HFFc6 (cell line): ENCODE measurements at regions not wholly inside any gene's neighbourhood (a gene's known extent, or its start where the extent isn't known, plus 50 kb on each side); places are given as distances from the start of the nearest gene placed in this dataset.

Experiments
- DNase-seq: peaks from one replicate; pipeline ENCODE4 v3.0.0-alpha.2; 2018
- H3K27ac Mint-ChIP-seq: 2 replicates; pipeline ENCODE4 v1.8.0; 2020; ENCODE audit warnings: mild to moderate bottlenecking, mixed read lengths
- H3K27me3 Mint-ChIP-seq: 2 replicates; pipeline ENCODE4 v1.8.0; 2021; ENCODE audit warnings: mild to moderate bottlenecking, moderate library complexity, mixed read lengths; ENCODE audit not compliant: insufficient read depth
- H3K36me3 Mint-ChIP-seq: 2 replicates; pipeline ENCODE4 v1.8.0; 2021; ENCODE audit warnings: low read depth, mixed read lengths
- H3K4me1 Mint-ChIP-seq: 2 replicates; pipeline ENCODE4 v1.8.0; 2020; ENCODE audit warnings: low read depth, mixed read lengths
- H3K4me3 Mint-ChIP-seq: 2 replicates; pipeline ENCODE4 v1.8.0; 2020; ENCODE audit warnings: mild to moderate bottlenecking, moderate library complexity, mixed read lengths
- H3K9me3 Mint-ChIP-seq: 2 replicates; pipeline ENCODE4 v1.8.0; 2020; ENCODE audit warnings: mild to moderate bottlenecking, mixed read lengths
- TF ChIP-seq, protein P1 (sequence below): fragments of 200-600 bp; sonication (generic); IDR thresholded peaks from 2 replicates; pipeline ENCODE4 v1.5.0; 2021; ENCODE audit warnings: antibody characterized with exemption, mild to moderate bottlenecking

DNA sequence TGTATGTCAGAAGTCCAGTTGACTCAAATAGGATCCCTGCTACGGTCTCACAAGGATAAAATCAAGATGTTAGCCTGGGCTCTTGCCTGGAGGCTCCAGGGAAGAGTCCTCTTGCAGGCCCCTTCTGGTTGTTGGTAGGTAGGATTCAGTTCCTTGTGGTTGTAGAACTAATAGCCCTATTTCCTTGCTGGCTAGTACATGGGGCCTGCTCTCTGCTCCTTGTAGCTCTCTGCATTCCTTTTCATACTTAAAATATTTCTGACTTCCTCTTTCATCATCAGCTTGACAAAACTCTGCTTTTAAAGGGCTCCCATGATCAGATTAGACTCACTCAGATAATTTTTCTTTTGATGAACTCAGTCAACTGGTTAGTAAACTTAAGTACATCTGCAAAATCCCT is 756.7 kb downstream of the GATA3 start:
- DNase-seq = no peak
- Mint-ChIP-seq H3K9me3 (peaks cover 58% of the 10 kb centered on the region), H3K27ac (no peak overlapping the region)

DNA sequence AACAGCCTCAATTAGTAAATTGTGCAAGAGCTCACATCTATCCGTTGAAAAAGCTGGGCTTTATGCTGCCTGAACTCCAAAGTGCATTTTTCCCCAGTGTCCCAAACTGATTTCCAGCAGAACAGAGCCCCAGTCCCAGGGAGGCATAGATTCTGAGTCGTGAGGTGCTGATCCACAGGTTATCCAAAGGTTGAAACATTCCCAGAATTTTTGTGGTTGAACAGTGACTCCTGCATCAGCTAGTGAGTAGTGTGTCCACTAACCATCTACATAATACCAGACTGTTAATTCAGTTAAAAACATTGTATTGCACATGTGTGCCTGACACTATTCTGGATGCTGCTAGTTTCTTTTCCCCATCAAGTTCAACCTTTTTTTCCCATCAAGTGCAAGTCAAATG is 761.5 kb downstream of the GATA3 start:
- Mint-ChIP-seq H3K27me3 (peaks cover 1% of the 10 kb centered on the region; the same call in 1 of the 2 replicates), H3K4me3 (no peak overlapping the region), H3K36me3 (no peaks in the 10 kb centered on the region), H3K4me1 (no peaks in the 10 kb centered on the region), H3K9me3 (peaks cover 39% of the 10 kb centered on the region), H3K27ac (no peak overlapping the region)
- TF ChIP-seq, protein P1, sequence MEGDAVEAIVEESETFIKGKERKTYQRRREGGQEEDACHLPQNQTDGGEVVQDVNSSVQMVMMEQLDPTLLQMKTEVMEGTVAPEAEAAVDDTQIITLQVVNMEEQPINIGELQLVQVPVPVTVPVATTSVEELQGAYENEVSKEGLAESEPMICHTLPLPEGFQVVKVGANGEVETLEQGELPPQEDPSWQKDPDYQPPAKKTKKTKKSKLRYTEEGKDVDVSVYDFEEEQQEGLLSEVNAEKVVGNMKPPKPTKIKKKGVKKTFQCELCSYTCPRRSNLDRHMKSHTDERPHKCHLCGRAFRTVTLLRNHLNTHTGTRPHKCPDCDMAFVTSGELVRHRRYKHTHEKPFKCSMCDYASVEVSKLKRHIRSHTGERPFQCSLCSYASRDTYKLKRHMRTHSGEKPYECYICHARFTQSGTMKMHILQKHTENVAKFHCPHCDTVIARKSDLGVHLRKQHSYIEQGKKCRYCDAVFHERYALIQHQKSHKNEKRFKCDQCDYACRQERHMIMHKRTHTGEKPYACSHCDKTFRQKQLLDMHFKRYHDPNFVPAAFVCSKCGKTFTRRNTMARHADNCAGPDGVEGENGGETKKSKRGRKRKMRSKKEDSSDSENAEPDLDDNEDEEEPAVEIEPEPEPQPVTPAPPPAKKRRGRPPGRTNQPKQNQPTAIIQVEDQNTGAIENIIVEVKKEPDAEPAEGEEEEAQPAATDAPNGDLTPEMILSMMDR = no peak
- DNase-seq = no peak

More for the DNA sequence above, 756.7 kb downstream of the GATA3 start:
- Mint-ChIP-seq H3K4me1 (no peaks in the 10 kb centered on the region), H3K36me3 (no peaks in the 10 kb centered on the region), H3K4me3 (no peak overlapping the region), H3K27me3 (peaks cover 1% of the 10 kb centered on the region; the same call in 1 of the 2 replicates)
- TF ChIP-seq, protein P1 = no peak

DNA sequence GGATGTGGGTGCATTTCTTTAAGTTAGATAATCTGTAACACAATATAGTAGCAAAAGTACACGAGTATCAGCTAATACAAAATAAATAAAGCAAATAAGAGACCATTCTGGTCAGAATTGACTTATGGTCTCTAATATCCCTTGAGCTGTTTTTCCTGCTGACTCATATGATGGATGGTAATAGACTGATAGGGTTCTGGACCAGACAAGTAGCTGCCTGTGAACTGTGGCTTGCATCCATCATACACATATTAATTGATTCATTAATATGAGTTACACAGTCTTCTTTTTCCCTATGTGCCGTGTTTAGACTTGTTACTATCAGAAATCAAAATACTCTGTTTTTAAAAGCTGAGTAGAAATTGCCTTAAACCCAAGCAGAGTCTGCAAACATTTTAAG is 762.8 kb downstream of the GATA3 start:
- no peaks in the 10 kb centered on the region for H3K36me3 Mint-ChIP-seq
- H3K27me3 Mint-ChIP-seq = peaks cover 1% of the 10 kb centered on the region; the same call in 1 of the 2 replicates
- no peak overlapping the region for H3K27ac Mint-ChIP-seq
- no peak overlapping the region for H3K4me3 Mint-ChIP-seq
- peaks cover 35% of the 10 kb centered on the region for H3K9me3 Mint-ChIP-seq
- H3K4me1 Mint-ChIP-seq = no peaks in the 10 kb centered on the region
- DNase-seq = no peak
- TF ChIP-seq, protein P1 = no peak

DNA sequence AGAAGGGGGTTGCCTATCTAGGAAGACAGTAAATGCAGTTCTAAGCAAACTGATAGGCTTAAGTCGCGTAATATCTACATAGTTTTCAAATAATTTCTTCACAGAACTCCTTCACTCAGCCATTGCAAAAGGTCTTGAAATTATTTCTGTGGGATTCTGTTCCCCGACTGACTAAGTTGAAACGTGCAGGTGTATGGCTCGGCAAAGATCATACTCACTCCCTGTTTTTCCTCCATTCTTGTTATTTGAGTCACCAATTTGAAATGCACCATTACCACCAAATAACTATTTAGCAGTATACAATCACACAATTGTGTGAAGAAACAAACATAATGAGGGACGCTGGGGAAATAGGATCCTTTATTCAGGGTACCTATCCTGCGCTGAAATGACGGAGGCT is 771.1 kb downstream of the GATA3 start:
- no peak for DNase-seq
- Mint-ChIP-seq H3K4me1 (no peaks in the 10 kb centered on the region), H3K9me3 (peaks cover 11% of the 10 kb centered on the region), H3K27ac (no peak overlapping the region), H3K4me3 (no peak overlapping the region), H3K27me3 (no peaks in the 10 kb centered on the region), H3K36me3 (no peaks in the 10 kb centered on the region)
- TF ChIP-seq, protein P1 = no peak

DNA sequence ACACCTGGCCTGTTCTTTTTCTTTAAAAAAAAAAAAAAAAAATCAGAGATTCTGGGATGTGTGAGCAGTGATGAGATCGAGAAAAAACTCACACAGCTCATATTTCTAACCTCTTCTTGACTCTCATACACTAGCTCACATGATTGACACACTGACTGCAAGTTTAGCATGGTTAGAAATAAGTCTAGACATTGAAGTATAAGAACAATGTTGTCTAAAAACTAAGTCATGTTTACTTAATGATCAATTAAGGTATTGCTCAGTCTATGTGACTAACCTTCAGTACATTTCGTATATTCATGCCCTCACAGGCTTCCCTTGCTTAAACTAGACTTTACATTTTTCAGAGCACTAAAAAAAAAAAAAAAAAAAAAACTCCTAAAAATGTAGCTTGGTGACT is 775.1 kb downstream of the GATA3 start:
- H3K9me3 Mint-ChIP-seq = peaks cover 11% of the 10 kb centered on the region; the same call in 1 of the 2 replicates
- no peak overlapping the region for H3K4me3 Mint-ChIP-seq
- TF ChIP-seq, protein P1 = no peak
- no peaks in the 10 kb centered on the region for H3K27me3 Mint-ChIP-seq
- no peak overlapping the region for H3K27ac Mint-ChIP-seq
- no peak for DNase-seq
- no peaks in the 10 kb centered on the region for H3K36me3 Mint-ChIP-seq
- H3K4me1 Mint-ChIP-seq = no peaks in the 10 kb centered on the region

DNA sequence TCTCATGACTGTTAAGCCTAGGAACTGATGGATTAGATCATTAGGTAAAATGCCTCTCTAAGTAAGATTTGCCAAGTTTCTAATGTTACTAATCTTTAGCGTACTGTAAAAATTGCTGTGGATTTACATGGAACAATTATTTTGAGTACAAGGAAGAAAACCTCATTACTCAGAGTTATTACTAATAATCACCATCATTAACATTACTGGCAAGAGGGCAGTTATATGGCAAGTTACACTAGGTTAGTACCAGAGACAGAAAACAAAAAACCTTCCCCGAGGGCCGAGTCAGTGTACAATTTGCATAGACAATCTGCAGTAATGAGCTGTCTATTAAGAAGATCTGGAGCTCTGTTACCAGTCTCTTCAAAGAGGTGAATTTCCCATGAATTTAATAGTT is 775.6 kb downstream of the GATA3 start:
- Mint-ChIP-seq H3K27me3 (no peaks in the 10 kb centered on the region), H3K36me3 (no peaks in the 10 kb centered on the region), H3K4me1 (no peaks in the 10 kb centered on the region), H3K4me3 (no peak overlapping the region), H3K27ac (no peak overlapping the region), H3K9me3 (peaks cover 14% of the 10 kb centered on the region; the same call in 1 of the 2 replicates)
- DNase-seq = no peak
- TF ChIP-seq, protein P1 = no peak
